Astrocyte of the hippocampus (primary cell): ENCODE measurements at regions not wholly inside any gene's neighbourhood (a gene's known extent, or its start where the extent isn't known, plus 50 kb on each side); places are given as distances from the start of the nearest gene placed in this dataset.

Source experiments
- DNase-seq: peaks from one replicate; pipeline ENCODE4 v3.0.0; 2011; ENCODE audit warnings: low read depth, low spot score

DNA sequence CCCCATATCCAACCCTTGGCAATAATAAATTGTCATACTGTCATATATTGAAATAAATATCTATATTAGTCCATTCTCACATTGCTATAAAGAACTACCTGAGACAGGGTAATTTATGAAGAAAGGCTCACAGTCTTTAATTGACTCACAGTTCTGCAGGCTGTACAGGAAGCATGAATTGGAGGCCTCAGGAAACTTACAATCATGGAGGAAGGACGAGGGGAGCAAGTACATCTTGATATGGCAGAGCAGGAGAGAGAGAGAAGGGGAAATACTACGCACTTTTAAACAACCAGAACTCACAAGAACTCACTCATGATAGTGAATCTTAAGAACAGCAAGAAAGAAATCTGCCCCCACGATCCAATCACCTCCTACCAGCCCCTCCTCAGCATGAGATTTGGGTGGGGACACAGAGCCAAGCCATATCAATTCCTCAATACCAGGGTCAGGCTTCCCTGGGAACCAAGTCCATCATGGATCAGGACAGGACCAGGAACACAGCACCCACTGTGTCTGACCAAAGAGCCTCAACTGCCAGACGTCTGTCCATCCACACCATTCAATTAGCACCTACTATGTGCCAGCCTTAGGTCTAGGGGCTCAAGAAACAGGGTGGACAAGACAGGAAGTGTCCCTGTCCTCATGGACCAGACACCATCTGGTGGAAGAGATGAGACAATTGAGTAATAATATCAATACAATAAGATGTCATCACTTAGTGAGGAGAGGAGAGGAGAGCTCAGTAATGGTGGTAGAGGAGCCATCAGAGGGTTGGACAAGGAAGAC is 56.9 kb upstream of the TOP3B start:
- DNase-seq: no peak

DNA sequence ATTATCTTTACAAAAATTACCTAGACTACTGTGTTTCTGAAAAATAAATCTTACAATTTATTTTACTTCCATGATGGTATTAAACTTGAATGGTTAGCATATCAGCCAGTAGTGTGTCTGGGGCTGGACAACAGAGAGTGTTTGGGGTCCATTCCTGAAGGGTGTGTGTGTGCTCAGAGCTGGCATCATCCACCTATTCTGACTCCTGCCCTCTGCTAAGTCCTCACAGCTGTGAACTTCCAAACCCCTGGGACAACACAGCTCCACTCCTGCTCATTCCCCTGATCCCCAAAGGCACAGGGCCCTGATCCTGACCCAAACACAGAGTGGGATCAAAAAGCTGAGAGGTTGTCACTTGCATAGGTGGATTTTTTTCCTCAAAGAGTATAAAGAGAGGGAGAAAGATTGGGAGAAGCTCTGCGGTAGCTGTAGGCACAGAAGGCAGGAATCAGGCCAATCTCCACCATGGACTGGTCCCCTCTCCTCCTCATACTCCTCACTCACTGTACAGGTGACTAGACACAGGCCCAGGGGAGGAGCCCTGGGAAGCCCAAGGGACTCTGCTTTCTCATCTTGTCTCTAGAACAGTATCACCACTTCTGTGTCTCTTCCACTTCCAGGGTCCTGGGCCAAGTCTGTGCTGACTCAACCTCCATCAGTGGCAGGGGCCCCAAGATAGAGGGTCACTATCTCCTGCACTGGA is 55.7 kb upstream of the TOP3B start:
- DNase-seq: no peak

DNA sequence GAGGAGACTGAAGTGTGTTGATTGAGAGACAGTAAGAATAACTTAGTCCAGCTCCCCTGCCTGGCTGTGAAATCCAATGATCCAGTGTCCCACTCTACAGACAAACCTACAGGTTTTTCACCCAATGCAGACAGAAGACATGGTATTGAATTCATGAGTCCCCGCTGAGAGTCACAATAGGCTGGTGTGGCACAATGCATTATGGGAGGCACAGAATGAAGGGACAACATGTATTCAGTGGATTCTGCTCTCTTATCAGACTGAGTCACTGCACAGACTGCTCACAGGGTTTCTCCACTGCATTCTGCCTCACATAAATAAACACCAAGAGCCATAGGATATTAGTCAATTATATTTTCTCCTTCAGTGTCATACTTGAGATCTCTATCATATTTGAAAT is 55.2 kb upstream of the TOP3B start:
- DNase-seq: peak; percentile 39

DNA sequence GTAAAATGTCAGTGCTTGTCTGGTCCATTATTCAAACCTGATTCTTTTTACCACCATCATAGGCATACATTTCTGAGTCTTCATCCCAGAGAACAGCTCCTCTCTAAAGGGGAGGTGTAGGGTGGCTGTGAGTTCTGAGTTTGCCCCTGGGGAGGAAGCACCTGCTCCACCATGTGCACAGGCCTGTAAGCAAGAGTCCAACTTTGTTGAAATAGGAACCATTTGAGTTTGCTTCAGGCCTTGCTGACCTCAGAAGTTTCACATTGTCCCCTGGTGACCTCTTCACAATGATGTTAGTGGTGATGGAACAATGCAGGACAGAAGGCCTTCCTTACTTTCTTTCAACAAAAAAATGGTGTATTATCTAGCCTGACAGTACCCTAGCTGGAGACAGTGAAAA is 54.6 kb upstream of the TOP3B start:
- no peak for DNase-seq

DNA sequence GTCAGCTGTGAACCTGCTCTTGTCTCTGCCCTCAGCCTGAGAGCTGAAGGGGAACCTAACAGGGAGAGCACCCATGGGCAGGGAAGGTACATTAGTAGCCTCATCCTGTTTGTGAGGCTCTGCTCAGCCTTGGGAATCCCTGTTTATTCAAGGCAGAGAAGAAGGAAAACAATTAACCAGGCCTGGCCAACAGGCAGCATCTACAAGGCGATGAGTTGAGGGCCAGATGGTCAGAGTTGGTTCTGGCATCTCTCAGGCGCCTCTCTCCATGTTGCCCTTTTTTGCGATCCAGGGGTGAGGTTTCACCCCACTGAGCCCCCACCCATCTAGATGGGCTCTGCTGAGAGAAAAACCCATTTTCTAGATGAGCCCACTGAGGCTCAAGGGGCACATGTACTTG is 54.0 kb upstream of the TOP3B start:
- no peak for DNase-seq

DNA sequence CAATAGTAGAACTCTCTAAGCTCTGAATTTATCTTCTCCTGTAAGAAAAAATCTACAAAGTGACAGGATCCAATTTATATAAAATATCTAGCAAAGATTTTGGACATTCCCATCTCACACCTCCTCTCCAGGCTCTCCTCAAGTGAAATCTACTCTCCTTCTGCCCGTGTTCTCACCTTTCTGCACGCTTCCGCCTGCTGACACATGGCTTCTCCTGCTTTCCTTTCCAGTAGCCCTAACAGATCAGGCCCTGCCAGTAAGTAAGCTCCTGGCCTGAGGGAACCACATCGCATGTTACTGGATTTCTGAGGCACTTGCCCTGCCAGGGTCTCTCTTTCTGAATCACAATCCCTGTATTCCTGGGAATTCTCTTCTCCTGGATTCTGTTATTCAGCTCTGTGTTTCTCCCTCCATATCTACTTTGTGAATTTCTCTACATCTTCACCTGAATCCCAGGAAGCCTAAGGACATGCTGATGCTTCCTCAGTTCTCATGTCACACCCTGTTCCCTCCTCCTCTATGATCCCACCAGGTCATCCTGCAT is 53.3 kb upstream of the TOP3B start:
- no peak for DNase-seq

DNA sequence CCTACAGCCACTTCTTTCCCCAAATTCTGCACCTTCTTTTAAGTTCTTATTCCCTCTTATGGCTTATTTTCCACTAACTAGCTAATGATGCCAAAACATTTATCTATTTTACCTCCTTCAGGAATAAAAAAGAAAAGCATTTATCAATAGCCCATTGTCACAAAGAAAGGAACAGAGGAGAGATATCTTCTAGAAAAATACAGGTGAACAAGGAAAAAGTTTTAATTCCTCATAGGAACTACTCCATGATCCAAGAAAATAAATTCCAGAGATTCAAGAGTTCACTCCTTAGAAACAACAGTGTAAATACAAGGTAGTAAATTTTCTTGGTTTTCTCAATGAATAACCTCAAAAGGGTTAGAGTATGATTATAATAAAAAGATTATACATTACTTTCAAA is 52.6 kb upstream of the TOP3B start:
- DNase-seq: no peak

DNA sequence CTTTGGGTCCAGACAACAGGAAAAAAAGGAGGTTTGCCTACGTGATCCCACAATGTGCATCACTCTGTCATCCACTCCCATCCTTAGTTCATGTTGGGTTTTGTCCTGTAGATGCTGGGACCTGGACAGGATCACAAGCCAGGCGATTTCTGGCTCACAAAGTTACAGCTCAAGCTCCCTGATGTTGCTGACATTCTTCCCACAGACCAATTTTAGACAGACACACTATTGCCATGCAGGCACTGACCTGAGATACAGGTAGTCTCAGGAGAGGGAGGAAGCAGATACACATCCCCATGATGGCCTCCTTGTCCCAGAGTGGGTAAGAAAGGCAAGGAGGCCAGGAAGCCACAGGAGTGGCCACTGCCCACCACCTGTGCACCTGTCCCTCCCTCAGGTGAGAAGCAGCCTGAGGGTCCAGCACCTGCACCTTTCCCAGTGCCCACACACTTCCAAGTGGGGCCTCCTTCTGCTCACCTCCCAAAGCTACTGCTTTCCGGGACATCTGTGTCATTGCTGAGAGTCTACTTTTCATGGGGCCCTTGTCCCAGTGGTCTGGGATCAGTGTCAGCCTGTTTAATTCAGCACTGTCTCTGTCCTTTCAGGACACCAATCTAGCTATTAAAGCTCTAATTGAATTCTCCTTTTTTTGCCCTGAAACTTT is 52.0 kb upstream of the TOP3B start:
- no peak for DNase-seq

DNA sequence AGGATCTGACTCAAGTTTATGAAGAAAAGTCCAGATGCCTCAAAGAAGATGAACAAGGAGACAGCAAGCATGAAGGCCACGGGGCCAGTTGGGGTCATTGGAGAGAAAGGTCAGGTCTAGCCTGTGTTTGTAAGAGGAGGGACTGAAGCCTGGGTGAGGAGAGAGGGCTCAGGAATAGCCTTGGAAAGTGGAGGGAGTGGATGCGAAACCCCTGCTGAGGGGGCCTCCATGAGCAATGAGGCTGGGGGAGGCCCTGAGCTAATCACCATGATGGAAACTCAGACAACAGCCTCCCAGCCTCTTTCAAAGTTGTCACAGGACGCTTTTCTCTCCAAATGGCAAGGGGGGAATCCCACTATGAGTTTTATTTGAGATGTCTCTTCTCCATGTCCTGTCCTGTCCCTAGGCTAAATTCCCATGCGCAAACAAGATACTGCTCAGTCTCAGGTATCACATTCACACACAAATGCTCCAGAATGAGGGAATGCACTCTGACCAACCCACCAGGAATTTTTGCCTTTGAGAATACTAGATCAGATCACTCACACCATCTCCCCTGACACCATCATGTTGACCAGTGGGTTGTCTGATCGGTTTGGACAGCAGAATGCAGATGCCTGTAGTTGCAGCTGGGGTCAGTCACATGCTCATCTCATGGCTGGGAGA is 51.3 kb upstream of the TOP3B start:
- DNase-seq: no peak

DNA sequence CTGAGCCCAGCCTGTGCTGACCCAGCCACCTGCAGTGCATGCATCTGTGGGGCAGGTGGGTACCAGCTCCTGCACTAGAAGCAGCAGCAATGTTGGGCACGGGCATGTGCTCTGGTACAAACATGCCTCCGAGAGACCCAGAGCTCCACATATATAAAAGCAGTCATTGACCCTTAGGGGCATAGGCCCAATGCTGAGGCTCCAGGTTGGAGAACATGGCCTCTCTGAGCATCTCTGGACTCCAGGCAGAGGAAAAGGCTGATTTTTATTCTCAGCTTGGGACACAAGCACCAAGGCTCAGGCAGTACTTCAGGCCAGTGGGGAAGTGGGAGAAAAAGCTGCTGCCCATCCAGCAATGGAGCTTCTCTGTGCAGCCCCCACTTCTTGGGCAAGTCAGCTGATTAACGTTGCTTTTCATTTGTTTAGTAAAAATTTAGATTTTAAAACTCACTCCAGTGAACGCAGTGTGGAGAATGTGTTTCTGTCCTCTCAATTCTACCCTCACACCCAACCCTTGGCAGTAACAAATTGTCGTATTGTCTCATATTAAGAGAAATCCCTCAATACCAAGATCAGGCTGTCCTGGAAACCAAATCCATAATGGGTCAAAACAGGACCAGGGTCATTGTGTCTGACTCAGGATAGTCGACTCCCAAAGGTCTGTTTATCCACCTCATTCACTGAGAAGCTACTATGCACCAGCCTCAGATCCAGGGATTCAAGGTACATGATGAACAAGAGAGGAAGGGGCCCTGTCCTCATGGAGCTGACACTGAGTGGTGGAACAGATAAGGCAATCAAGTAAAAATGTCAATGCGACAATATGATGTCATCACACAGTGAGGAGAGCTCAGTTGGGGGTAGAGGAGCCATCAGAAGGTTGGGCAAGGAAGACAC is 50.6 kb upstream of the TOP3B start:
- no peak for DNase-seq

DNA sequence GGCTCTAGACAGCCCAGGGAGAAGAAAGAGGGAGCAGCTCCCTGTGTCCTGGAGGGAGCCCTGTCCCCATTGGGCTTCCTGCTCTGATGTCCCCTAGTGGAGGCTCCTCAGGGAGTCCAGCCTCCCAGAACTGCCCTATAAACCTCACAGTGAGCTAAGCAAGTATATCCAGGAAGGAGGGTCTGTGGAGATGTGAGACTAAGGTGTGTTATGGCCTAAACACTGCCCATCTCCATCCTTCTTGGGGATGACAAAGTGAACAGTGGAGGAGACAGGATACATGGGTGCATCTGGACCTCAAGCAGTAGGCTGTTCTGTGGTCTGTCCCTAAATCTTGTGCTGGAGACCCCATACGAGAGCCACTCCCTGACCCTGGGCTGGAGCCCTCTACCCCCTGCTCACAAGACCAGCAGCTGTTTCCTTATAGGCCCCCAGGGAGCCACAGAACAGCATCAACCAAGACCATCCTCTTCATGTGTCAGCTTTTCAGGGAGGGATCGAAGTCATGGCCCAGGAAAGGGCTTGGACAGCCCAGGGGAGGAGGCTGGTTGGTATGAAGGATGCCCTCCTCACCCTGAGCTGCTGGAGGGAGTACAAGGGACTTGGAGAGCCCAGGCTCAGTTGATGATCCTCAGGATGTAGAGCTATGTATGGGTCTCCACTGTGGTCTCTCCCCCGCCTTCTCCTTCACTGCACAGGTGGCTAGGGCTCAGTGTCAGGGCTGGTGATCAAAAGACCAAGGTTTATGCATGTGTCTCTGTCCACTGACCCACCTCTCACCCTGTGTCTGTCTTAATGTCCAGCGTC is 49.7 kb upstream of the TOP3B start:
- DNase-seq: no peak
